ENCODE measurements at regions not wholly inside any gene's neighbourhood (a gene's known extent, or its start where the extent isn't known, plus 50 kb on each side); places are given as distances from the start of the nearest gene placed in this dataset.

DNA sequence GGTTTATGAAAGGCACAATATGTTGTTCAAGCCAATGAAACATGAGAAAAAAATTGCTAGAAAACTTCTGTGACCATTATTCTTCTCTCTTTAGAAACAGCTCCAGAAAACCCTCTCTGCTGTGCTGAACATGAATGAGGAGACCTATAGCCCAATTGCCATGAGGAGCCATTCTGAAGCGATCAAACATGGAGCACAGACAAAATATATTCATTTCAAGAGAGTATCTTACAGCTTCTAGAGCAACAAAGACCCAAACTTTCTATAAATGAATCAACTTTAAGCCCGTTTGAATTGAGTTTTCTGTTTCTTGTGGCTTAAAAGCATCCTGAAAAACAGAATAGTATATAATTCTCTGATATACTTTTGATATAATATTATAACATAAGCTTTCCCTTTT is 83.4 kb upstream of the UCN3 start:
- H3K36me3 ChIP-seq: no peaks in the 10 kb centered on the region
- TF ChIP-seq POLR2A (IDR thresholded peaks at IDR 0.05): no peak
- TF ChIP-seq, protein P1, sequence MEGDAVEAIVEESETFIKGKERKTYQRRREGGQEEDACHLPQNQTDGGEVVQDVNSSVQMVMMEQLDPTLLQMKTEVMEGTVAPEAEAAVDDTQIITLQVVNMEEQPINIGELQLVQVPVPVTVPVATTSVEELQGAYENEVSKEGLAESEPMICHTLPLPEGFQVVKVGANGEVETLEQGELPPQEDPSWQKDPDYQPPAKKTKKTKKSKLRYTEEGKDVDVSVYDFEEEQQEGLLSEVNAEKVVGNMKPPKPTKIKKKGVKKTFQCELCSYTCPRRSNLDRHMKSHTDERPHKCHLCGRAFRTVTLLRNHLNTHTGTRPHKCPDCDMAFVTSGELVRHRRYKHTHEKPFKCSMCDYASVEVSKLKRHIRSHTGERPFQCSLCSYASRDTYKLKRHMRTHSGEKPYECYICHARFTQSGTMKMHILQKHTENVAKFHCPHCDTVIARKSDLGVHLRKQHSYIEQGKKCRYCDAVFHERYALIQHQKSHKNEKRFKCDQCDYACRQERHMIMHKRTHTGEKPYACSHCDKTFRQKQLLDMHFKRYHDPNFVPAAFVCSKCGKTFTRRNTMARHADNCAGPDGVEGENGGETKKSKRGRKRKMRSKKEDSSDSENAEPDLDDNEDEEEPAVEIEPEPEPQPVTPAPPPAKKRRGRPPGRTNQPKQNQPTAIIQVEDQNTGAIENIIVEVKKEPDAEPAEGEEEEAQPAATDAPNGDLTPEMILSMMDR (IDR thresholded peaks at IDR 0.05): no peak
- DNase-seq: no peak
- no peaks in the 10 kb centered on the region for H3K27me3 ChIP-seq
- no peak overlapping the region for H3K4me3 ChIP-seq (replicated peaks in 1 of 3)
- no peaks in the 10 kb centered on the region for H3K4me1 ChIP-seq
- H3K27ac ChIP-seq: no peak overlapping the region
- 73 to 83% methylated on average over 2 of the region's 2 CpGs for WGBS, 2 donors
- H3K9me3 ChIP-seq: no peaks in the 10 kb centered on the region
- intact Hi-C loops (cut with DNase I): loop anchor here (10.0 kb wide), 3 partner anchors 187 to 467 kb away; partner anchors contain the start of gene AKR1C3

GRCh38 chr10:5282137-5282536 is 82.6 kb upstream of the UCN3 start:
- no peaks in the 10 kb centered on the region for H3K27me3 ChIP-seq
- no peaks in the 10 kb centered on the region for H3K4me1 ChIP-seq
- H3K9me3 ChIP-seq: no peaks in the 10 kb centered on the region
- intact Hi-C loops (cut with DNase I): loop anchor here (10.0 kb wide), 3 partner anchors 187 to 467 kb away; partner anchors contain the start of gene AKR1C3
- no peak for TF ChIP-seq POLR2A (IDR thresholded peaks at IDR 0.05)
- TF ChIP-seq, protein P1 (IDR thresholded peaks at IDR 0.05): no peak
- H3K27ac ChIP-seq: no peak overlapping the region
- WGBS, 2 donors: 86 to 90% methylated on average over 2 of the region's 2 CpGs
- H3K36me3 ChIP-seq: no peaks in the 10 kb centered on the region
- no peak overlapping the region for H3K4me3 ChIP-seq (replicated peaks in 1 of 3)
- DNase-seq: no peak

DNA sequence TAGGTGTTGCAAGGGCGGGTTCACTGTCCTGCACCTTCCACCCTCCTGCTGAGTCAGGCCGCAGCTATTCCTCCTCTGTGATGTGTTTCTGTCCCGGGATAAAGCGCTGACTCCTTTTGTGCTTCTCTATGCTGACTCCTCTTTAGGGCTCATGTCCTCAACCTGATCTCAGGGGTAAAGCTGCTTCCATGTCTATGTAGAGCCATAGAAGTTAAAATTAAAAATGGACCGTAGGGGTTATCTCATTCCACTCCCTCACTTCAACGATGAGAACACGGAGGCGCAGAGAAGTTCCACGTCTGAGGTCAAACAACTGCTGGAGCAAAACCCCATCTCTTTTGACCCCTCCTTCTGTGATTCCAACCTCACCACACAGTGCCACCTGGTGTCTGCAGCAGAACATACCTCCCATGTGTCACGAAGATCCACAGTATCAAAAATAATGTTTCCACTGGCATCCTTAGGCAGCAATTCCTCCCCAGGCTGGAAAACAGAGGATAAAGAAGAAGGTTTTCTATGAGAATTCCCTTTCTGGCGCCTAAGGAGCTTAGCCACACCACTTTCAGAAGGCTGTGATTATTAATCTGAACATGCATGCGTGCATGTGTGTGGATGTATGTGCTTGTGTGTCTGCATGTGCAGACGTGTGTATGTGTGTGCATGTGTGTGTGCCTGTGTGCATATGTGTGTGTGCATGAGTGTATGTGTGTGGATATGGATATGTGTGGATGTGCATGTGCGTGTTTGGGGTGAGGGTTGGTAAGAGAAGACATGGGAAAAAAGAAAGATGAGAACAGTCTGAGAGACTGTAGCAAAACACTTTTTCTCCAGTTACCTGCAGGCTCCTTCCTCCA is 81.2 kb upstream of the UCN3 start:
- no peak overlapping the region for H3K27ac ChIP-seq
- H3K4me1 ChIP-seq: no peaks in the 10 kb centered on the region
- no peaks in the 10 kb centered on the region for H3K9me3 ChIP-seq
- H3K36me3 ChIP-seq: no peaks in the 10 kb centered on the region
- TF ChIP-seq POLR2A (IDR thresholded peaks at IDR 0.05): no peak
- TF ChIP-seq, protein P1 (IDR thresholded peaks at IDR 0.05): peak in 5 of 6 experiments; percentile 42 to 82 (median 76)
- WGBS, 2 donors: 38 to 54% methylated on average over 14 of the region's 14 CpGs
- peak; percentile 64 to 78 for DNase-seq
- no peak overlapping the region for H3K4me3 ChIP-seq (replicated peaks in 1 of 3)
- intact Hi-C loops (cut with DNase I): loop anchor here (10.0 kb wide), 3 partner anchors 189 to 469 kb away; partner anchors contain the start of gene AKR1C3
- H3K27me3 ChIP-seq: no peaks in the 10 kb centered on the region

- TF ChIP-seq, protein P1 (IDR thresholded peaks at IDR 0.05): no peak
- TF ChIP-seq POLR2A (IDR thresholded peaks at IDR 0.05): no peak
- Histone ChIP-seq H3K27ac (no peak overlapping the region), H3K4me3 (replicated peaks in 1 of 3) (no peak overlapping the region), H3K27me3 (no peaks in the 10 kb centered on the region), H3K4me1 (no peaks in the 10 kb centered on the region), H3K36me3 (no peaks in the 10 kb centered on the region), H3K9me3 (no peaks in the 10 kb centered on the region)
- no peak for DNase-seq
- WGBS, 2 donors: 70 to 82% methylated on average over 9 of the region's 9 CpGs
- intact Hi-C loops (cut with DNase I): loop anchor here (10.0 kb wide), 3 partner anchors 190 to 470 kb away; partner anchors contain the start of gene AKR1C3
These were observed 80.3 kb upstream of the UCN3 start for GRCh38 chr10:5284311-5285057.

Data from thyroid gland (tissue), 4 donors.